Gastroesophageal sphincter (tissue), 4 donors: ENCODE measurements at regions not wholly inside any gene's neighbourhood (a gene's known extent, or its start where the extent isn't known, plus 50 kb on each side); places are given as distances from the start of the nearest gene placed in this dataset.

Experiments used
- ATAC-seq: fragments of 150-250 bp; one replicate; pipeline ENCODE4 v1.9.1; 2016; ENCODE audit warnings: mild to moderate bottlenecking, moderate library complexity
- H3K27ac ChIP-seq, 4 donors: fragments of 200-600 bp; sonication (generic) in 3 of 4; 1 replicate in 3 of 4; 2 replicates in 1 of 4; pipeline ENCODE4 v1.5.1; 2016 to 2019
- H3K27me3 ChIP-seq: fragments of 200-600 bp; sonication (generic); one replicate; pipeline ENCODE4 v1.5.1; 2019
- H3K36me3 ChIP-seq, 2 donors: fragments of 200-600 bp; sonication (generic); one replicate each; pipeline ENCODE4 v1.5.1; 2019; ENCODE audit warnings: control low read depth in 1 of 2
- H3K4me1 ChIP-seq, 3 donors: fragments of 200-600 bp; sonication (generic); 1 replicate in 2 of 3; 2 replicates in 1 of 3; pipeline ENCODE4 v1.5.1; 2016 to 2019; ENCODE audit warnings: control low read depth in 2 of 3
- H3K4me3 ChIP-seq, 2 donors: fragments of 200-600 bp; sonication (generic); one replicate each; pipeline ENCODE4 v1.5.1; 2019; ENCODE audit warnings: mild to moderate bottlenecking in 1 of 2, moderate library complexity in 1 of 2
- H3K9me3 ChIP-seq, 3 donors: fragments of 200-600 bp; sonication (generic); one replicate each; pipeline ENCODE4 v1.5.1; 2017 to 2019; ENCODE audit warnings: control low read depth in 2 of 3
- EP300 ChIP-seq: sonication (generic); formaldehyde crosslinking; IDR thresholded peaks from one replicate; pipeline ENCODE4 v1.6.1; 2017; ENCODE audit warnings: antibody characterized with exemption, mild to moderate bottlenecking
- POLR2A ChIP-seq, 2 donors: fragments of 450-650 bp; IDR thresholded peaks; one replicate each; pipeline ENCODE4 v1.6.1; 2017; ENCODE audit warnings: antibody characterized with exemption in 2 of 2, mild to moderate bottlenecking in 2 of 2, moderate library complexity in 1 of 2
- POLR2AphosphoS5 ChIP-seq: sonication (generic); formaldehyde crosslinking; IDR thresholded peaks from one replicate; pipeline ENCODE4 v1.6.1; 2017; ENCODE audit warnings: antibody characterized with exemption
- WGBS, 2 donors: methylation state at CpG; one replicate each; pipeline ENCODE4 v1.1.5; 2018; ENCODE audit warnings: low coverage in 1 of 2; 5-methylcytosine and 5-hydroxymethylcytosine counted together
- TF ChIP-seq, protein P1 (sequence below), 4 experiments: fragments of 200-600 bp in 2 of 4; fragments of 450-650 bp in 2 of 4; sonication (generic) in 1 of 4; IDR thresholded peaks; one replicate each; pipeline ENCODE4 v1.5.1; 2017 to 2019; ENCODE audit warnings: antibody characterized with exemption in 4 of 4, mild to moderate bottlenecking in 2 of 4, moderate library complexity in 2 of 4

DNA sequence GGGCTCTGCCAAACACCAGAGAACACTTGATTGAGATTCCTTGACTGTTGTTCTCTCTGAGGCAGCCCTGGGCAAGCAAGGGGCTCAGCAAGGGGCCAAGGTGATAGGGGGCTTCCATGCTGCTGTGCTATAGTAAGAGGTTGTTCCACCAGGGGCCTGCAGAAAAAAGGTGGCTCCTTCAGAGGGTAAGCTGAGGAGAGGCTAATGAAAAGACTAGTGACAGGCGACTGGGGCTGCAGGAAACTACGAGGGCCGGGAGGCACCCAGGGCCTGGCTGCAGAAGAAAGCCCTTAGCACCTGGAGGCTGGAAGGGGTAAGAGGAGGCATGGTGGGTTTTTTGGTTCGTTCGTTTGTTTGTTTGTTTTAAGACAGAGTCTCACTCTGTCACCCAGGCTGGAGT, 88.0 kb upstream of the CTNNA1 start:
- H3K36me3 ChIP-seq = no peaks in the 10 kb centered on the region
- 90 to 100% methylated on average over 4 to 5 of the region's 5 CpGs for WGBS, 2 donors
- H3K27me3 ChIP-seq = no peaks in the 10 kb centered on the region
- H3K9me3 ChIP-seq = no peaks in the 10 kb centered on the region
- peaks cover 0 to 5% (median 0%) of the 10 kb centered on the region in 3 donors for H3K4me1 ChIP-seq
- no peak for ATAC-seq
- H3K4me3 ChIP-seq = no peak overlapping the region
- no peak for TF ChIP-seq POLR2A (IDR thresholded peaks at IDR 0.05)
- no peak for TF ChIP-seq POLR2AphosphoS5
- TF ChIP-seq, protein P1, sequence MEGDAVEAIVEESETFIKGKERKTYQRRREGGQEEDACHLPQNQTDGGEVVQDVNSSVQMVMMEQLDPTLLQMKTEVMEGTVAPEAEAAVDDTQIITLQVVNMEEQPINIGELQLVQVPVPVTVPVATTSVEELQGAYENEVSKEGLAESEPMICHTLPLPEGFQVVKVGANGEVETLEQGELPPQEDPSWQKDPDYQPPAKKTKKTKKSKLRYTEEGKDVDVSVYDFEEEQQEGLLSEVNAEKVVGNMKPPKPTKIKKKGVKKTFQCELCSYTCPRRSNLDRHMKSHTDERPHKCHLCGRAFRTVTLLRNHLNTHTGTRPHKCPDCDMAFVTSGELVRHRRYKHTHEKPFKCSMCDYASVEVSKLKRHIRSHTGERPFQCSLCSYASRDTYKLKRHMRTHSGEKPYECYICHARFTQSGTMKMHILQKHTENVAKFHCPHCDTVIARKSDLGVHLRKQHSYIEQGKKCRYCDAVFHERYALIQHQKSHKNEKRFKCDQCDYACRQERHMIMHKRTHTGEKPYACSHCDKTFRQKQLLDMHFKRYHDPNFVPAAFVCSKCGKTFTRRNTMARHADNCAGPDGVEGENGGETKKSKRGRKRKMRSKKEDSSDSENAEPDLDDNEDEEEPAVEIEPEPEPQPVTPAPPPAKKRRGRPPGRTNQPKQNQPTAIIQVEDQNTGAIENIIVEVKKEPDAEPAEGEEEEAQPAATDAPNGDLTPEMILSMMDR (IDR thresholded peaks at IDR 0.05) = no peak
- no peak for TF ChIP-seq EP300
- H3K27ac ChIP-seq = no peak overlapping the region

DNA sequence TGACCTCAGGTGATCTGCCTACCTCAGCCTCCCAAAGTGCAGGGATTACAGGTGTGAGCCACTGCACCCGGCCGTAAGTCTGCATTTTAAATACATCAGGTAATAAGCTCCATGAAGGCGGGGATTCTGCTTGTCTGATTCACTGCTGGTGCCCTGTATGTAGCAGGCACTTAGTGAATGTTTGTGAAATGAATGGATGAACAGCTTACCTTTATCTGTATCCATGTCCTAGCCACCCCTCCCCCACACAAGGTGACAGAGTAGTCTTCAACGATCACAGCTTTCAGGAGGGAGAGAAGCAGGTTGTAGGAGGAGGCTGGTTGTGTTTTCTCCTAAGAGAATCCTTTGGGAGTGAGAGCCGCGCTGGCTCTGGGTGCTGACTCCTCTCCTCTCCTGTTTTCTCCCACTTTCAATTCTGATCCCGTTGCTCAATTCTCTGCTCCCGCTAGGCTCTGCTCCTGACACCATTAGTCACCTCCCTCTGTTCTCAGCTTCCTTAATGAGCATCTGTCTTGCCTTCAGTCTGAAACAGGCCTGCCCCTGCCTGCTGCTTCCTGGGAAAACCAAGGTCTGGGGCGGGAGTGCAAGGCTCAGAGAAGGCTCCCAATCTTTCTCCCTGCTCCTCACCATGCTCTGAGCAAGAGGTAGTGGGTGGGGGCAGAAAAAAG, 88.8 kb upstream of the CTNNA1 start:
- WGBS, 2 donors = 28% methylated on average over 3 of the region's 9 CpGs; no CpG with 5 or more reads in 1 of the 2 donors
- H3K4me1 ChIP-seq = peaks cover 0 to 5% (median 0%) of the 10 kb centered on the region in 3 donors
- H3K27me3 ChIP-seq = no peaks in the 10 kb centered on the region
- H3K36me3 ChIP-seq = no peaks in the 10 kb centered on the region
- no peak for ATAC-seq
- no peak overlapping the region for H3K4me3 ChIP-seq
- no peak overlapping the region for H3K27ac ChIP-seq
- TF ChIP-seq POLR2A (IDR thresholded peaks at IDR 0.05) = no peak
- TF ChIP-seq EP300 = no peak
- TF ChIP-seq, protein P1 (IDR thresholded peaks at IDR 0.05) = no peak
- TF ChIP-seq POLR2AphosphoS5 = no peak
- H3K9me3 ChIP-seq = no peaks in the 10 kb centered on the region

DNA sequence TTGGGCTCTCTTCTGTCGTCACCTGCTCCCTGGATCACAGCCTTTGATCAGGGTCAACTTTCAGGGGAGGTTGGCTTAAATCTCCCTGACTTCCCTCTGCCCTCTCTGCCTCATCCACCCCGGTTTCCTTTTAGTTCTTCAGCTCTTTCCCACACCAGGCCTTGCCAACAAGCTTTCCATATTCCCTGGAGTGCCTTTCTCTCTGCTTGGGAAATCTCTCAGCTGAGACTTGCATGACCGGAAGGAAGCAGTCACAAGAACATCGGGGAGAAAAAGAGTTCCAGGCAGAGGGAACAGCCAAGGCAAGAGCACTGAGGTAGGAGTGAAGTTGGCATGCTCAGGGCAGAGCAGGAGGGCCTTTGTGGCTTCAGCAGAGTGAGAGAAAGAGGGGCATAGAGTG, 88.4 kb upstream of the HSPA9 start:
- 43 to 68% methylated on average over 1 to 2 of the region's 4 CpGs for WGBS, 2 donors
- TF ChIP-seq POLR2AphosphoS5 (no peak), EP300 (no peak), POLR2A (IDR thresholded peaks at IDR 0.05) (no peak)
- TF ChIP-seq, protein P1 (IDR thresholded peaks at IDR 0.05) = no peak
- peaks cover 0 to 5% (median 0%) of the 10 kb centered on the region in 3 donors for H3K4me1 ChIP-seq
- no peak for ATAC-seq
- no peak overlapping the region for H3K27ac ChIP-seq
- no peaks in the 10 kb centered on the region for H3K9me3 ChIP-seq
- no peak overlapping the region for H3K4me3 ChIP-seq
- H3K27me3 ChIP-seq = no peaks in the 10 kb centered on the region
- H3K36me3 ChIP-seq = no peaks in the 10 kb centered on the region

DNA sequence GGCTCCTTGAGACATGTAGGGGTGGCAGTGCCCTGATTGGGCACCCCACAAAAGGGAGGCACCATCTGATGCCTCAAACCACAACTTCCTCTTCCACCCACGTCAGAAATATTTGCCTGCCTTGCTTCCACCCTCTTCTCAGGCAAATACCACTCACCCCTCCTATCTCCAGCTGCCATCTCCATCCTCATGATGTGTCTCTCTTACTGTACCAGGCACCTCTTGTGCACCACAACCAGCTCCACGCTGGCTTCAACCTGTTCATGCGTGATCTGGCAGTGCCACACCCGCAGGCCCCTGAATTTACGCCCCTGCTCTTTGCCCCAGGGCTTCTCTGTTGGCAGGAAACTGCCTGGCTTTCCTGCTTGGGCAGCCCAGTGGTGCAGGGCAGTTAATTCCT, 87.8 kb upstream of the HSPA9 start:
- no peaks in the 10 kb centered on the region for H3K27me3 ChIP-seq
- 67 to 81% methylated on average over 2 to 5 of the region's 5 CpGs for WGBS, 2 donors
- H3K36me3 ChIP-seq = no peaks in the 10 kb centered on the region
- no peak for TF ChIP-seq POLR2AphosphoS5
- no peak for TF ChIP-seq EP300
- TF ChIP-seq, protein P1 (IDR thresholded peaks at IDR 0.05) = no peak
- no peak for TF ChIP-seq POLR2A (IDR thresholded peaks at IDR 0.05)
- H3K4me1 ChIP-seq = peaks cover 0 to 5% (median 0%) of the 10 kb centered on the region in 3 donors
- ATAC-seq = no peak
- no peak overlapping the region for H3K27ac ChIP-seq
- H3K9me3 ChIP-seq = no peaks in the 10 kb centered on the region
- H3K4me3 ChIP-seq = no peak overlapping the region

DNA sequence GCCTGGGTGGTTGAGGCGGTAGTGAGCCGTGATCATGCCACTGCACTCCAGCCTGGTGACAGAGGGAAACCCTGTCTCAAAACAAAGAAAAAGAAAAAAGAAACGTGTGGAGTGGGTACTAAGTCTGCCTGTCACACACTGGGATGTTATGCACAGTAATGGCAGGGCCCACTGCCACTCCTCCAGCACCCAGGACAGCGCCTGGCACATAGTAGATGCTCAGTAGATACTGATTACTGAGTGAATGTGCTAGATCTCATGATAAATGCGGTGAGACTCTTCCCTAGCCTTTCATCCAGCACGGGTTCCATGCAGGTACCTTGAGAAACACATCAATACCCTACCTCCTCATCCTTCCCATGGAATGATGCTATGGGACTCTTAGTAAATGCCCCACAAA, 87.4 kb upstream of the HSPA9 start:
- Histone ChIP-seq H3K4me1 (peaks cover 0 to 5% (median 0%) of the 10 kb centered on the region in 3 donors), H3K4me3 (no peak overlapping the region), H3K27ac (no peak overlapping the region), H3K9me3 (no peaks in the 10 kb centered on the region), H3K27me3 (no peaks in the 10 kb centered on the region), H3K36me3 (no peaks in the 10 kb centered on the region)
- 80 to 85% methylated on average over 2 to 3 of the region's 6 CpGs for WGBS, 2 donors
- no peak for TF ChIP-seq POLR2AphosphoS5
- TF ChIP-seq, protein P1 (IDR thresholded peaks at IDR 0.05) = no peak
- no peak for TF ChIP-seq POLR2A (IDR thresholded peaks at IDR 0.05)
- no peak for TF ChIP-seq EP300
- no peak for ATAC-seq
